Loucy (cell line): ENCODE measurements at regions not wholly inside any gene's neighbourhood (a gene's known extent, or its start where the extent isn't known, plus 50 kb on each side); places are given as distances from the start of the nearest gene placed in this dataset.

Source experiments
- H2AFZ ChIP-seq: fragments of 200-600 bp; sonication (generic); 2 replicates; pipeline ENCODE4 v1.6.0; 2016; ENCODE audit warnings: antibody characterized with exemption, mild to moderate bottlenecking, low read length, moderate library complexity
- H3F3A ChIP-seq: fragments of 200-600 bp; 2 replicates; pipeline ENCODE4 v1.6.0; 2016; ENCODE audit warnings: antibody characterized with exemption, low read depth, mild to moderate bottlenecking
- H3K27me3 ChIP-seq: fragments of 200-600 bp; sonication (generic); 2 replicates; pipeline ENCODE4 v1.6.1; 2014; ENCODE audit warnings: low read length, mild to moderate bottlenecking; ENCODE audit not compliant: insufficient read depth, poor library complexity, severe bottlenecking
- H3K36me3 ChIP-seq: fragments of 200-600 bp; sonication (generic); 2 replicates; pipeline ENCODE4 v1.6.1; 2016; ENCODE audit warnings: low read length; ENCODE audit not compliant: insufficient read depth
- H3K4me1 ChIP-seq: fragments of 200-600 bp; sonication (generic); 2 replicates; pipeline ENCODE4 v1.5.1; 2014; ENCODE audit warnings: low read length, mild to moderate bottlenecking; ENCODE audit not compliant: insufficient read depth, poor library complexity, severe bottlenecking
- H3K4me2 ChIP-seq: fragments of 200-600 bp; sonication (generic); 2 replicates; pipeline ENCODE4 v1.6.0; 2014; ENCODE audit warnings: antibody characterized with exemption, low read length, low read depth, mild to moderate bottlenecking; ENCODE audit not compliant: poor library complexity, severe bottlenecking
- H3K4me3 ChIP-seq: fragments of 200-600 bp; sonication (generic); 2 replicates; pipeline ENCODE4 v1.5.1; 2014; ENCODE audit warnings: low read length, mild to moderate bottlenecking, mixed read lengths; ENCODE audit not compliant: poor library complexity, severe bottlenecking
- H3K79me2 ChIP-seq: fragments of 200-600 bp; sonication (generic); 2 replicates; pipeline ENCODE4 v1.6.1; 2014; ENCODE audit warnings: low read length; ENCODE audit not compliant: insufficient read depth
- H3K9ac ChIP-seq: fragments of 200-600 bp; sonication (generic); 2 replicates; pipeline ENCODE4 v1.6.0; 2014; ENCODE audit warnings: mild to moderate bottlenecking, low read depth, low read length, moderate library complexity; ENCODE audit not compliant: poor library complexity, severe bottlenecking
- H3K9me2 ChIP-seq: fragments of 200-600 bp; sonication (generic); replicated peaks from 2 replicates; pipeline ENCODE4 v1.6.1; 2016; ENCODE audit warnings: low read depth, low read length, mixed read lengths
- H3K9me3 ChIP-seq: fragments of 200-600 bp; sonication (generic); 2 replicates; pipeline ENCODE4 v1.6.1; 2014; ENCODE audit warnings: mild to moderate bottlenecking, antibody characterized with exemption, low read length, low read depth; ENCODE audit not compliant: insufficient read depth
- H4K20me1 ChIP-seq: fragments of 200-600 bp; sonication (generic); 2 replicates; pipeline ENCODE4 v1.6.0; 2014; ENCODE audit warnings: antibody characterized with exemption, low read length, mild to moderate bottlenecking; ENCODE audit not compliant: insufficient read depth, poor library complexity, severe bottlenecking
- EZH2phosphoT487 ChIP-seq: fragments of 200-600 bp; IDR thresholded peaks from 2 replicates; pipeline ENCODE4 v1.6.1; 2018; ENCODE audit warnings: antibody characterized with exemption, mild to moderate bottlenecking, moderate library complexity, borderline replicate concordance
- TF ChIP-seq, protein P1 (sequence below): fragments of 200-600 bp; sonication (generic); conservative IDR thresholded peaks from 2 replicates; pipeline ENCODE4 v1.5.1; 2014; ENCODE audit warnings: mild to moderate bottlenecking, antibody characterized with exemption, low read length

DNA sequence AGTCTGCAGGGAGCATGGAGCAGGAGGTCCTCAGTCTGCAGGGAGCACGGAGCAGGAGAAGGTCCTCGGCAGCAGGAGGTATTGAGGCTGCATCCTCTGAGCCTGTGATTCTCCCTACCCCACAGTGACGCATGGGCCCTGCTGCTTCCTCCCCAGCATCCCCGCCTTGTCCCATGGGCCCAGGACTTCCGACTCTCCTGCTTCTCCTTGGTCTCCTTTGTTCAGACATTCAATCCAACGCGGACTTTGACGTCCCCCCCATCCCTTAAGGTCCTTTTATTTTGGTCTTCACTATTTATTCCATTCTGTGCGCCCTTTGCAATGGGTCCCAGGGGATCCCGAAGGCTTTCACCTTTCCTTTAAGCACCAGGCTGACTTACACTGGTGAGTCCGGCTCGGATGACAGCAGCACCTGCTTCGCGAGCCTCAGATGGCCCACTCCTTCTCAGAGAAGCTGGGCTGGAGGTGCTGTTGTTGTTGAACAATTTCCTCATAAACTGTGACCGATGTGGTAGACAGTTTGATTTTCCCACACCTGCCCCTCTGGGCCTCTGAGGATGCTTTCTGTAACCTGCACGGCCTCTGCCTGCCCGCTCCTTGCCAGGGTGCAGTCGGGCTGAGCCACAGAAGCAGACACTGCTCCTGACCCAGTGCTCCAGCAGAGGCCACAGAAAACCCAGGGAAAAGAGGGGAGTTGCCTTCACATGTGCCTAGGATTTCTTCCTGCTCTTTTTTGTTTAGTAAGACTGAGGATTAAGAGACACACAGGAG is 407.2 kb upstream of the SHH start:
- TF ChIP-seq, protein P1, sequence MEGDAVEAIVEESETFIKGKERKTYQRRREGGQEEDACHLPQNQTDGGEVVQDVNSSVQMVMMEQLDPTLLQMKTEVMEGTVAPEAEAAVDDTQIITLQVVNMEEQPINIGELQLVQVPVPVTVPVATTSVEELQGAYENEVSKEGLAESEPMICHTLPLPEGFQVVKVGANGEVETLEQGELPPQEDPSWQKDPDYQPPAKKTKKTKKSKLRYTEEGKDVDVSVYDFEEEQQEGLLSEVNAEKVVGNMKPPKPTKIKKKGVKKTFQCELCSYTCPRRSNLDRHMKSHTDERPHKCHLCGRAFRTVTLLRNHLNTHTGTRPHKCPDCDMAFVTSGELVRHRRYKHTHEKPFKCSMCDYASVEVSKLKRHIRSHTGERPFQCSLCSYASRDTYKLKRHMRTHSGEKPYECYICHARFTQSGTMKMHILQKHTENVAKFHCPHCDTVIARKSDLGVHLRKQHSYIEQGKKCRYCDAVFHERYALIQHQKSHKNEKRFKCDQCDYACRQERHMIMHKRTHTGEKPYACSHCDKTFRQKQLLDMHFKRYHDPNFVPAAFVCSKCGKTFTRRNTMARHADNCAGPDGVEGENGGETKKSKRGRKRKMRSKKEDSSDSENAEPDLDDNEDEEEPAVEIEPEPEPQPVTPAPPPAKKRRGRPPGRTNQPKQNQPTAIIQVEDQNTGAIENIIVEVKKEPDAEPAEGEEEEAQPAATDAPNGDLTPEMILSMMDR = no peak
- no peak for TF ChIP-seq EZH2phosphoT487
- no peaks in the 10 kb centered on the region for H3F3A ChIP-seq
- H3K9ac ChIP-seq = no peak overlapping the region
- no peaks in the 10 kb centered on the region for H3K36me3 ChIP-seq
- H3K4me3 ChIP-seq = no peak overlapping the region
- H3K4me2 ChIP-seq = no peak overlapping the region
- peaks cover 5% of the 10 kb centered on the region; the same call in 1 of the 2 replicates for H3K9me3 ChIP-seq
- H3K9me2 ChIP-seq = no peaks in the 10 kb centered on the region
- H4K20me1 ChIP-seq = no peaks in the 10 kb centered on the region
- no peaks in the 10 kb centered on the region for H3K4me1 ChIP-seq
- no peaks in the 10 kb centered on the region for H3K79me2 ChIP-seq
- no peaks in the 10 kb centered on the region for H3K27me3 ChIP-seq
- no peak overlapping the region for H2AFZ ChIP-seq

DNA sequence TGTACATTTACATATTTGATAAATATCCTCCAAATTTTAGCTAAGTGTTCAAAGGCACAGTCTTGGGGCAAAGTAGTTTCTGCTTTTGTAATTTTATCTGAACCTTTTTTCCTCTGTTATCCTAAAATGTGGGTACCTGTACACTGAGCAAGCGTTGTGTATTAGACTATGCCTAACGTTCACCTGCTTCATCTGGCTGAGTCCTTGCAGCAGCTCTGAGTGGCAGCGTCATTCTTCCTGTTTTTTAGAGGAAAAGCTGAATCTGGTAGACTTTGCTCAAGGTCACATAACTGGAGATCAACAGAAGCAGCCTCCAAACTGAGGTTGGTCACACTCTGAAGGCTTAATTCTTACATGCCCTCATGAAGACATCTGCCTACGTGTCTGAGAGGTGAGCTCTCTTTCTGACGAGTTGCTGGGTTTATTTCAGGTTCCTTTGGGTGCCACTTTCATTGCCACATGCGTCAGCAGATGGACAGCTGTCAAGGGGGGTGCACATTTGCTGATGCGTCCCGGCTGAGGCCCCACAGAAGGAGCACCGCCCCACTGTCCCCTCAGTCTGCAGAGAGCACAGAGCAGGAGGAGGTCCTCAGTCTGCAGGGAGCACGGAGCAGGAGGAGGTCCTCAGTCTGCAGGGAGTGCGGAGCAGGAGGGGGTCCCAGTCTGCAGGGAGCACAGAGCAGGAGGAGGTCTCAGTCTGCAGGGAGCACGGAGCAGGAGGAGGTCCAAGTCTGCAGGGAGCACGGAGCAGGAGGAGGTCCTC is 406.5 kb upstream of the SHH start:
- Histone ChIP-seq H4K20me1 (no peaks in the 10 kb centered on the region), H3K9me2 (no peaks in the 10 kb centered on the region), H3K4me1 (no peaks in the 10 kb centered on the region), H3K36me3 (no peaks in the 10 kb centered on the region), H3K9ac (no peak overlapping the region), H3K9me3 (peaks cover 7% of the 10 kb centered on the region; the same call in 1 of the 2 replicates), H3F3A (no peaks in the 10 kb centered on the region), H3K27me3 (no peaks in the 10 kb centered on the region), H3K4me3 (no peak overlapping the region), H3K79me2 (no peaks in the 10 kb centered on the region), H3K4me2 (no peak overlapping the region), H2AFZ (no peak overlapping the region)
- TF ChIP-seq, protein P1 = no peak
- TF ChIP-seq EZH2phosphoT487 = no peak

DNA sequence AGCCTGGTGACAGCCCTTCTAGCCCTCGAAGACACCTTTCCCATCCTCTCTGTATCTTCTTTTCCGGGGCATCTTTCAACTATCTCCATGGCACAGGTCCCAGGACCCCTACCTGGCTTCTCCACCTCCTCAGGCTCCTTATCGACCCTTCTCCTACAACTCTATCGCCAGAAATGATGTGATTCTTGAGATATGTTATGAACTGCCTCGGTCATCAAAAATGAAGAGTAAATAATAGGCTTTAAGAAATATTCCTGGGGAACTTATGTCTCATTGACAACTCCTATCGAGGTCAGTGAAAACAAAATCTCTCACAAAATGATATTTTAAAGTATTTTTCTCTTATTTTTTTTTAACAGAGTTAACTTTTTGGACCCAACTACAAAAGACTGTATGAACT is 405.5 kb upstream of the SHH start:
- no peak overlapping the region for H3K4me3 ChIP-seq
- H2AFZ ChIP-seq = no peak overlapping the region
- no peak for TF ChIP-seq EZH2phosphoT487
- TF ChIP-seq, protein P1 = no peak
- no peaks in the 10 kb centered on the region for H3F3A ChIP-seq
- H4K20me1 ChIP-seq = no peaks in the 10 kb centered on the region
- no peak overlapping the region for H3K9ac ChIP-seq
- no peaks in the 10 kb centered on the region for H3K79me2 ChIP-seq
- H3K9me3 ChIP-seq = peaks cover 7% of the 10 kb centered on the region; the same call in 1 of the 2 replicates
- no peaks in the 10 kb centered on the region for H3K27me3 ChIP-seq
- H3K4me2 ChIP-seq = no peak overlapping the region
- H3K9me2 ChIP-seq = no peaks in the 10 kb centered on the region
- no peaks in the 10 kb centered on the region for H3K36me3 ChIP-seq
- no peaks in the 10 kb centered on the region for H3K4me1 ChIP-seq
